ENCODE measurements at regions not wholly inside any gene's neighbourhood (a gene's known extent, or its start where the extent isn't known, plus 50 kb on each side); places are given as distances from the start of the nearest gene placed in this dataset.

DNA sequence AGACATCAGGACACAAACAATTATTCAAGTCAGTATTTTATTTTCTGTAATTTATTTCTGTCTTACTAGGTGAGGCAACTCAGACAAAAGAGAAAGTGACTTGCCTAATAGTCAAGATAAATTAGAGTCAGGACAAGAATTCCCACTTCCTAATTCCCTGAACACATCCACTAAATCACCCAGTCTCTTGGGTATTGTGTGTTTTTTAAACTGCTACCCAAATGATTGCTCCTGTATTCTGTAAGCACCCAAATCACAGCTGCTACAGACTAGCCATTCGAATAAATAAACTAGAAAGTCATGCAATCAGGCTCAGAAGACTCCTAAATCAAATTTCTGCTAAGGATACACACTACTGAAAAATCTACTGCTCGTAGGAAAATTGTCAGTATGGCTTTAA is 263.0 kb downstream of the DUSP6 start:
- DNase-seq (ENCODE audit: low read depth): no peak
- Histone ChIP-seq H3K9ac (ENCODE audit: low read length) (no peak overlapping the region), H3K4me3 (ENCODE audit: low read length) (no peak overlapping the region), H3K9me3 (ENCODE audit: control insufficient read depth, low read length) (peaks cover 12% of the 10 kb centered on the region), H3K4me1 (ENCODE audit: control insufficient read depth, insufficient read depth, low read length) (peaks cover 13% of the 10 kb centered on the region), H3K27me3 (replicated peaks; ENCODE audit: control insufficient read depth, insufficient read depth, low read length) (no peaks in the 10 kb centered on the region), H3K36me3 (ENCODE audit: control insufficient read depth, insufficient read depth, low read length, severe bottlenecking) (no peaks in the 10 kb centered on the region)

DNA sequence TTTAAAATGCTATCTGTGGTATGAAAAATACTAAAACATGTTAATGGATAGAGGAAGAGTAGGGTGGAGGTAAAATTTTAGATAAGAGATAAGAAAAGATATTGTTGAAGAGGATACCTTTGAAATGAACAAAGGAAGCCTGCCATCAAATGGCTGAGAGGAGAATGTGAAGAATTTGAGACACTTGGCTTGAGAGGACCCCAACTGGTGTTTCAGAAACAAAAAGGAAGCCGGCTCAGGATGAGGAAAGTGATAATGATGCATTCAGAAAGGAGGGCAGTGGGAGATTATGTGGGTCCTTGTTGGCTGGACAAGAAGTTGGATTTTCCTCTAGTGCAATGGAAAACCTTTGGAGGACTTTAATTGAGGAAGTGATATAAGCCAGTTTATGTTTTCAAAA is 264.4 kb downstream of the DUSP6 start:
- Histone ChIP-seq H3K4me3 (ENCODE audit: low read length) (no peak overlapping the region), H3K4me1 (ENCODE audit: control insufficient read depth, insufficient read depth, low read length) (peaks cover 16% of the 10 kb centered on the region), H3K27me3 (replicated peaks; ENCODE audit: control insufficient read depth, insufficient read depth, low read length) (no peaks in the 10 kb centered on the region), H3K9ac (ENCODE audit: low read length) (no peak overlapping the region), H3K9me3 (ENCODE audit: control insufficient read depth, low read length) (peaks cover 12% of the 10 kb centered on the region), H3K36me3 (ENCODE audit: control insufficient read depth, insufficient read depth, low read length, severe bottlenecking) (no peaks in the 10 kb centered on the region)
- no peak for DNase-seq (ENCODE audit: low read depth)

GRCh38 chr12:89087149-89087825 is 265.0 kb downstream of the DUSP6 start:
- peaks cover 20% of the 10 kb centered on the region for H3K4me1 ChIP-seq (ENCODE audit: control insufficient read depth, insufficient read depth, low read length)
- H3K36me3 ChIP-seq (ENCODE audit: control insufficient read depth, insufficient read depth, low read length, severe bottlenecking): no peaks in the 10 kb centered on the region
- H3K9ac ChIP-seq (ENCODE audit: low read length): no peak overlapping the region
- H3K27me3 ChIP-seq (replicated peaks; ENCODE audit: control insufficient read depth, insufficient read depth, low read length): no peaks in the 10 kb centered on the region
- H3K4me3 ChIP-seq (ENCODE audit: low read length): no peak overlapping the region
- no peak for DNase-seq (ENCODE audit: low read depth)
- H3K9me3 ChIP-seq (ENCODE audit: control insufficient read depth, low read length): peaks cover 9% of the 10 kb centered on the region

- Histone ChIP-seq H3K36me3 (ENCODE audit: control insufficient read depth, insufficient read depth, low read length, severe bottlenecking) (no peaks in the 10 kb centered on the region), H3K9me3 (ENCODE audit: control insufficient read depth, low read length) (no peaks in the 10 kb centered on the region), H3K4me1 (ENCODE audit: control insufficient read depth, insufficient read depth, low read length) (peaks cover 36% of the 10 kb centered on the region), H3K9ac (ENCODE audit: low read length) (peak overlapping the region; percentile 49), H3K4me3 (ENCODE audit: low read length) (peak overlapping the region; percentile 9), H3K27me3 (replicated peaks; ENCODE audit: control insufficient read depth, insufficient read depth, low read length) (no peaks in the 10 kb centered on the region)
- no peak for DNase-seq (ENCODE audit: low read depth)
Observed at GRCh38 chr12:89085421-89085820, 266.9 kb downstream of the DUSP6 start.

DNA sequence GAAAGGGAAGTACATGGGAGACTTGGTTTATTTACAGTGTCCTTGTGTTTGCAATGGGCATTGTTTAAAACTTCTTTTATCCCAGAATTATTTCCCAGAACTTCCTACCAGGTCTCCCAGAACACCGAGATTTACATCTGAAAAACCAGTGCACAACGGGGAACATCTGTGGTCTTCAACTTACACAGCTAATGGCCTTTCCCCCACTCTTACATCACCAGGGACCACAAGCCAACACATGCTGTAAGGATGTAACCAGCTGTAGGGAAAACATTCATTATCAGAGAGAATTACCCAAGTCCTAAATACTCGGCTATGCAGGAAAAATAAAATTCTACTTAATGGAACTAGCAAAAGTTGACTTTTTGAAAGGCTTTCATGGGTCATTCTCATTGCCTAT is 267.6 kb downstream of the DUSP6 start:
- no peaks in the 10 kb centered on the region for H3K27me3 ChIP-seq (replicated peaks; ENCODE audit: control insufficient read depth, insufficient read depth, low read length)
- no peaks in the 10 kb centered on the region for H3K9me3 ChIP-seq (ENCODE audit: control insufficient read depth, low read length)
- H3K9ac ChIP-seq (ENCODE audit: low read length): peak overlapping the region; percentile 49
- H3K4me3 ChIP-seq (ENCODE audit: low read length): no peak overlapping the region
- no peaks in the 10 kb centered on the region for H3K36me3 ChIP-seq (ENCODE audit: control insufficient read depth, insufficient read depth, low read length, severe bottlenecking)
- DNase-seq (ENCODE audit: low read depth): no peak
- peaks cover 36% of the 10 kb centered on the region for H3K4me1 ChIP-seq (ENCODE audit: control insufficient read depth, insufficient read depth, low read length)

DNA sequence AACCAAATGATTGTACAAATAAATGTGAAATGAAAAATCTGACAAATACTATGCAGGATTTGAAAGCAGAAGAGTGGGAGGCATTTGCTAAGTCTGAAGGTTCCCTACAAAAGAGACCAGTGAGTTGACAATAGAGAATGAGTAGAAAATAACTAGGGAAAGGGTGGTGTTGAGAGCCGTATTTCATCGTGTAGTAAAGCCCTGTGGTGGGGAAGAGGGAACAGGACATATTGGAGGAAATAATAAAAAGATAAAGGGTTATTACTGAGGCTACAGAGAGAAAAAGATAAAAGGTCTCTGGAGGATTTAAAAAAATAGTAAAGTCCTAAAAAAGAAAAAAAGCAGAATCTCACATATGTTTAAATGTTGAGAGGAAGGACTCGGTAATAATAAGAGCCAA is 268.8 kb downstream of the DUSP6 start:
- Histone ChIP-seq H3K4me3 (ENCODE audit: low read length) (no peak overlapping the region), H3K9me3 (ENCODE audit: control insufficient read depth, low read length) (no peaks in the 10 kb centered on the region), H3K36me3 (ENCODE audit: control insufficient read depth, insufficient read depth, low read length, severe bottlenecking) (no peaks in the 10 kb centered on the region), H3K4me1 (ENCODE audit: control insufficient read depth, insufficient read depth, low read length) (peaks cover 36% of the 10 kb centered on the region), H3K9ac (ENCODE audit: low read length) (no peak overlapping the region), H3K27me3 (replicated peaks; ENCODE audit: control insufficient read depth, insufficient read depth, low read length) (no peaks in the 10 kb centered on the region)
- DNase-seq (ENCODE audit: low read depth): no peak

DNA sequence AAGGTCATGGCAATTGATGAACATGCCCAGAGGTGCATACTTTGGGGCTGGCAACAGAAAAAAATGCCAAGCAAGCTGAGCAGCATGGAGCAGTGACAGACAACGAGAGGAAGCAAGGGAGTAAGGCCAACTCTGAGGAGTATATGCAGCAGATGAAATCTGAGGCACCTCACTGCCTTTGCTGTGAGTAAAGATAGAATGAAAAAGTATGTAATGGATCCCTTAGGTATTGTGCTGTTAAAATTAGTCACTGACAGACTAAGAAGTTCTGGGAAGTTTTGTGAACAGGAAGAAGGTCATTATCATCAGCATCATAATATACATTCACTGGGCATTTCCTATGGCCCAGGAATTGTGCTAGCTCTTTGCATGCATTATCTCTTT is 269.9 kb downstream of the DUSP6 start:
- H3K36me3 ChIP-seq (ENCODE audit: control insufficient read depth, insufficient read depth, low read length, severe bottlenecking): no peaks in the 10 kb centered on the region
- H3K27me3 ChIP-seq (replicated peaks; ENCODE audit: control insufficient read depth, insufficient read depth, low read length): no peaks in the 10 kb centered on the region
- H3K9ac ChIP-seq (ENCODE audit: low read length): no peak overlapping the region
- H3K4me1 ChIP-seq (ENCODE audit: control insufficient read depth, insufficient read depth, low read length): peaks cover 40% of the 10 kb centered on the region
- no peak overlapping the region for H3K4me3 ChIP-seq (ENCODE audit: low read length)
- no peak for DNase-seq (ENCODE audit: low read depth)
- H3K9me3 ChIP-seq (ENCODE audit: control insufficient read depth, low read length): no peaks in the 10 kb centered on the region

GRCh38 chr12:89081719-89082369 is 270.5 kb downstream of the DUSP6 start:
- no peaks in the 10 kb centered on the region for H3K36me3 ChIP-seq (ENCODE audit: control insufficient read depth, insufficient read depth, low read length, severe bottlenecking)
- no peak overlapping the region for H3K9ac ChIP-seq (ENCODE audit: low read length)
- no peak for DNase-seq (ENCODE audit: low read depth)
- no peak overlapping the region for H3K4me3 ChIP-seq (ENCODE audit: low read length)
- no peaks in the 10 kb centered on the region for H3K9me3 ChIP-seq (ENCODE audit: control insufficient read depth, low read length)
- peaks cover 45% of the 10 kb centered on the region for H3K4me1 ChIP-seq (ENCODE audit: control insufficient read depth, insufficient read depth, low read length)
- no peaks in the 10 kb centered on the region for H3K27me3 ChIP-seq (replicated peaks; ENCODE audit: control insufficient read depth, insufficient read depth, low read length)

DNA sequence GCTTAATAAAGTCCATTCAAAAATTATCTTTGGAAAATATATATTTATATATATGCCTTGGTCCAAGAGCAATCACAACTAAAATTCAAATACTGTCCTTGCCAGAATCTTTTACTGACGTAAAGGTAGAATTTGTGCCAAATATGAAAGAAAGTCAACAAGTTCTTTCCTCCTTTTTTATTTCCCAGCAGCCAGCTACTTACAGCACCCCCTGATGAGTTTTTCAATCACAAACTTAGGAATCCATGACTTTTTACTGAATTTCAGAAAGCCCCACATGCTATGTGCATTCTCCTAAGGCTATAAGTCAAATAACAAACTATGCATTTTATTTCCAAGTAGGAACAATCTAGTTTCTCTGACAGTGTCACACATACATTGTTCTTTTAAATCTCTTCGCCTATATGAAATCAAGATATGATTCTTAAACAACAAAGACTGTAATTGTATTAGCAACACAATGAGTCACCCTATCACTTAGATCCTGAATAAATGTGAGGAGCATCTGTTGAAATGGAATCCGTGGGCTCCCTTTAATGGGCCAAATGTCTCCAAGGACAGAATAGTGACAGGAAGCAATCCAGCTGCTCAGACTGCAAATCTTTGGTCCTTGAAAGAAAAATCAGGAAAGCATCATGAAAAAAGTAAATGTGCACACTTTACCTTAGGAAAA is 271.4 kb downstream of the DUSP6 start:
- no peak for DNase-seq (ENCODE audit: low read depth)
- peaks cover 54% of the 10 kb centered on the region for H3K4me1 ChIP-seq (ENCODE audit: control insufficient read depth, insufficient read depth, low read length)
- H3K4me3 ChIP-seq (ENCODE audit: low read length): no peak overlapping the region
- no peaks in the 10 kb centered on the region for H3K27me3 ChIP-seq (replicated peaks; ENCODE audit: control insufficient read depth, insufficient read depth, low read length)
- H3K9ac ChIP-seq (ENCODE audit: low read length): peak overlapping the region; percentile 9
- no peaks in the 10 kb centered on the region for H3K36me3 ChIP-seq (ENCODE audit: control insufficient read depth, insufficient read depth, low read length, severe bottlenecking)
- H3K9me3 ChIP-seq (ENCODE audit: control insufficient read depth, low read length): no peaks in the 10 kb centered on the region

DNA sequence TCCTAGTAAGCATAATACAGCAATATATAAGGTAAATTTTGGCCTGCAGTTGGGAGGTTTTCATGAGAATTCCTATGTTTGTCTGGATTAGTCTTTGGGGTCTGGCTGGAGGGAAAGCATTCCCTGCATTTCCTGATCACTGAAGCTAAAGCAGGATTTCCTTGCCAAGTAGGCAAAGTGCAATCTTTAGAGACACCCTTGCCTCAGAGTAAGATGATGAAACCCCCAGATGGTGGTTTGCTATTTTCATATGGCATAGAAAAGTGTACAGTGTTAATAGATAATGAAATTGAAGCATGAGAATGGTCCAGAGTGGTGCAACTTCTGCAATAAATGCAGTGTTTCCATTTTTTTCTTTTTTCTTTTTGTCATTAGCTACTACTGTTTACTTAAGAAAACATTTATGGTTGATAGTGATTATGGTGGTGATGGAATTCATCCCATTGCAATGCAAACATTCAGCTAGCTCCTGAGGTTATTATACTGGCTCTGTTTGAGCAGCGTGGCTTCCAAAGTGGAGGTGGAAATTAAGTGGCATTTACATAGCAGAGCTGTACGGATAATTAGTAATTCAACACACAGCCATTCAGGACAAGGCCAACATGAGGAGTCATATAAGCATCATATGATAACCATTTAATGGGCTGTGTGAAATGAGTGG is 276.3 kb downstream of the DUSP6 start:
- peak; percentile 68 for DNase-seq (ENCODE audit: low read depth)
- Histone ChIP-seq H3K9me3 (ENCODE audit: control insufficient read depth, low read length) (no peaks in the 10 kb centered on the region), H3K4me1 (ENCODE audit: control insufficient read depth, insufficient read depth, low read length) (peaks cover 38% of the 10 kb centered on the region), H3K4me3 (ENCODE audit: low read length) (peak overlapping the region; percentile 12), H3K9ac (ENCODE audit: low read length) (peak overlapping the region; percentile 49), H3K36me3 (ENCODE audit: control insufficient read depth, insufficient read depth, low read length, severe bottlenecking) (no peaks in the 10 kb centered on the region), H3K27me3 (replicated peaks; ENCODE audit: control insufficient read depth, insufficient read depth, low read length) (no peaks in the 10 kb centered on the region)

DNA sequence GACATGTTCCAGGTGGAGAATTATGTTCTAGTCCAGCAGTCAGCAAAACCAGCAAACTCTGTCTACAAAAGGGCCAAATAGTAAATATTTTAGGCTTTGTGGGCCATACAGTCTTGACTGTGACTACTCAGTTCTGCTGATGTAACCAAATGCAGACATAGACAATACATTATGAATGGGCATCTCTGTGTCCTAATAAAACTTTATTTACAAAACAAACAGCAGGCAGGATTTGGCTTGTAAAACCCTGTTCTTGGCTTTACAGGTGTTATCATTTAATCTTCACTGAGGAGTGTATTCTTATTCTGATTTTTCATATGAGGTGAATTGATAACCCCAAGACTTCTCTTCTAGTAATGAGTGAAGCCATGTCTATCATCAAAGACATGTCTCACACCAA is 278.6 kb downstream of the DUSP6 start:
- Histone ChIP-seq H3K36me3 (ENCODE audit: control insufficient read depth, insufficient read depth, low read length, severe bottlenecking) (no peaks in the 10 kb centered on the region), H3K9me3 (ENCODE audit: control insufficient read depth, low read length) (no peaks in the 10 kb centered on the region), H3K4me3 (ENCODE audit: low read length) (no peak overlapping the region), H3K4me1 (ENCODE audit: control insufficient read depth, insufficient read depth, low read length) (peaks cover 35% of the 10 kb centered on the region), H3K27me3 (replicated peaks; ENCODE audit: control insufficient read depth, insufficient read depth, low read length) (no peaks in the 10 kb centered on the region), H3K9ac (ENCODE audit: low read length) (no peak overlapping the region)
- no peak for DNase-seq (ENCODE audit: low read depth)

Data from adipocyte (in vitro differentiated cells).